CD4-positive, alpha-beta T cell (primary cell): ENCODE measurements at regions not wholly inside any gene's neighbourhood (a gene's known extent, or its start where the extent isn't known, plus 50 kb on each side); places are given as distances from the start of the nearest gene placed in this dataset.

ENCODE experiments used
- ATAC-seq: fragments of 200-7000 bp; cut with Tn5 transposase; one replicate; pipeline ENCODE4 v1.10.0; 2022; ENCODE audit warnings: mild to moderate bottlenecking; ENCODE audit not compliant: poor library complexity
- CTCF ChIA-PET: fragments of 350-600 bp; sonication (Branson Sonifier 250); formaldehyde crosslinking; loops from one replicate; lab custom pipeline; 2021; ENCODE audit warnings: antibody characterized with exemption, inconsistent platforms; lab: Charles Lee
- POLR2A ChIA-PET: fragments of 350-600 bp; sonication (Branson Sonifier 250); formaldehyde crosslinking; loops from one replicate; lab custom pipeline; 2021; ENCODE audit warnings: antibody characterized with exemption, inconsistent platforms; lab: Charles Lee
- DNase-seq, 14 experiments: peaks; one replicate each; pipeline ENCODE4 v3.0.0-alpha.2; 2013 to 2020; ENCODE audit warnings: mixed read lengths in 2 of 14
- H3K27ac ChIP-seq, 2 donors: one replicate each; pipeline versions ENCODE4 v1.5.1 to v1.7.0; 2013; ENCODE audit warnings: low read length in 2 of 2, low read depth in 1 of 2, mild to moderate bottlenecking in 1 of 2
- H3K27me3 ChIP-seq, 2 experiments: 1 replicate in 1 of 2; 2 replicates in 1 of 2; pipeline versions ENCODE4 v1.6.1 to v1.7.0; 2013; ENCODE audit warnings: low read length in 2 of 2, control low read depth in 1 of 2, mild to moderate bottlenecking in 1 of 2, moderate library complexity in 1 of 2; ENCODE audit not compliant: insufficient read depth in 2 of 2, control insufficient read depth in 1 of 2
- H3K36me3 ChIP-seq: one replicate; pipeline ENCODE4 v1.6.1; 2013; ENCODE audit warnings: low read length, control low read depth; ENCODE audit not compliant: insufficient read depth
- H3K4me1 ChIP-seq: one replicate; pipeline ENCODE4 v1.6.1; 2013; ENCODE audit warnings: low read length, control low read depth; ENCODE audit not compliant: insufficient read depth
- H3K4me3 ChIP-seq: one replicate; pipeline ENCODE4 v1.5.1; 2013; ENCODE audit warnings: mild to moderate bottlenecking, low read length, moderate library complexity
- H3K9me3 ChIP-seq, 2 experiments: 1 replicate in 1 of 2; 2 replicates in 1 of 2; pipeline versions ENCODE4 v1.6.1 to v1.7.0; 2013; ENCODE audit warnings: low read length in 2 of 2, mild to moderate bottlenecking in 2 of 2, control low read depth in 1 of 2, moderate library complexity in 1 of 2; ENCODE audit not compliant: control insufficient read depth in 1 of 2, insufficient read depth in 1 of 2
- H3K27ac Mint-ChIP-seq: one replicate; pipeline ENCODE4 v1.8.0; 2020; ENCODE audit warnings: mixed read lengths
- H3K27me3 Mint-ChIP-seq: one replicate; pipeline ENCODE4 v1.8.0; 2021; ENCODE audit warnings: mixed read lengths
- H3K36me3 Mint-ChIP-seq: one replicate; pipeline ENCODE4 v1.8.0; 2021; ENCODE audit warnings: low read depth, mixed read lengths
- H3K4me1 Mint-ChIP-seq: one replicate; pipeline ENCODE4 v1.8.0; 2021; ENCODE audit warnings: low read depth, mixed read lengths
- H3K4me3 Mint-ChIP-seq: one replicate; pipeline ENCODE4 v1.8.0; 2020; ENCODE audit warnings: mild to moderate bottlenecking, mixed read lengths
- H3K9me3 Mint-ChIP-seq: one replicate; pipeline ENCODE4 v1.8.0; 2020; ENCODE audit warnings: mixed read lengths
- CTCF ChIP-seq: fragments of 200-600 bp; IDR thresholded peaks from one replicate; pipeline ENCODE4 v1.8.0; 2022; ENCODE audit warnings: antibody characterized with exemption, mild to moderate bottlenecking
- intact Hi-C, 2 experiments: fragments of 100-400 bp; cut with DNase I in 1 of 2; cut with micrococcal nuclease in 1 of 2; formaldehyde crosslinking; loops; one replicate each; pipeline versions ENCODE4 v1.15.1 to v1.9.0; 2023 to 2025; cut with DNase I, micrococcal nuclease

- DNase-seq (no peak), ATAC-seq (no peak)
- Histone ChIP-seq H3K27ac (no peak overlapping the region), H3K36me3 (no peaks in the 10 kb centered on the region), H3K9me3 (no peaks in the 10 kb centered on the region), H3K27me3 (no peaks in the 10 kb centered on the region), H3K4me3 (no peak overlapping the region), H3K4me1 (no peaks in the 10 kb centered on the region)
- H3K27ac Mint-ChIP-seq, result no peak overlapping the region
- no peak overlapping the region for H3K4me3 Mint-ChIP-seq
- POLR2A ChIA-PET, result no interaction called here
- no peaks in the 10 kb centered on the region for H3K36me3 Mint-ChIP-seq
- intact Hi-C loops, result no loop called here
- peaks cover 4% of the 10 kb centered on the region for H3K27me3 Mint-ChIP-seq
- no peaks in the 10 kb centered on the region for H3K4me1 Mint-ChIP-seq
- H3K9me3 Mint-ChIP-seq, result no peaks in the 10 kb centered on the region
- TF ChIP-seq CTCF, result no peak
- CTCF ChIA-PET, result no interaction called here
Observed at GRCh38 chr17:72039490-72039889, 81.3 kb upstream of the SOX9 start.

DNA sequence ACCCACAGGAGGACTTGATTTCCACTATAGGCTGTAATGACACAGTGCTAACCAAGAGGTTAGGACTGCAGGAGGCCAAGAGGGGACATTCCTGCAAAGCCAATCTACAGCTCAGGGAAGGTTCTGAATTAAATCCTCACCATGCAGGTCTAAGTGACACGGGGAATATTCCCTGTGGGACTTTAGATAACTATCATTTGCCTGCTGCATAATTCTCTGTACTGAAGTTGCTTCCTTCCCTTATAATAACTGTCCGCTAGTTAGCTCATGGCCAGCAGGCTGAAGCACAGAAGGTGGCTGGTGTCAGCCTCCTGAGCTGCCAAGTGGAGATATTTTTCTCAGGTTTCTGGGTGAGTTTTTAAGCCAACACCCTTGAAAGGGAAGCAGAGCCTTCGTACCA, 74.6 kb upstream of the SOX9 start:
- Mint-ChIP-seq H3K9me3 (peaks cover 2% of the 10 kb centered on the region), H3K27ac (no peak overlapping the region), H3K36me3 (no peaks in the 10 kb centered on the region), H3K4me1 (no peaks in the 10 kb centered on the region), H3K4me3 (no peak overlapping the region), H3K27me3 (no peaks in the 10 kb centered on the region)
- no peak for ATAC-seq
- no peak overlapping the region for H3K27ac ChIP-seq
- H3K4me1 ChIP-seq, result no peaks in the 10 kb centered on the region
- no peaks in the 10 kb centered on the region for H3K36me3 ChIP-seq
- TF ChIP-seq CTCF, result no peak
- ChIA-PET CTCF (no interaction called here), POLR2A (no interaction called here)
- H3K4me3 ChIP-seq, result no peak overlapping the region
- DNase-seq, result no peak
- no peaks in the 10 kb centered on the region for H3K27me3 ChIP-seq
- intact Hi-C loops, result no loop called here
- H3K9me3 ChIP-seq, result peaks cover 0 to 16% of the 10 kb centered on the region in 2 experiments

DNA sequence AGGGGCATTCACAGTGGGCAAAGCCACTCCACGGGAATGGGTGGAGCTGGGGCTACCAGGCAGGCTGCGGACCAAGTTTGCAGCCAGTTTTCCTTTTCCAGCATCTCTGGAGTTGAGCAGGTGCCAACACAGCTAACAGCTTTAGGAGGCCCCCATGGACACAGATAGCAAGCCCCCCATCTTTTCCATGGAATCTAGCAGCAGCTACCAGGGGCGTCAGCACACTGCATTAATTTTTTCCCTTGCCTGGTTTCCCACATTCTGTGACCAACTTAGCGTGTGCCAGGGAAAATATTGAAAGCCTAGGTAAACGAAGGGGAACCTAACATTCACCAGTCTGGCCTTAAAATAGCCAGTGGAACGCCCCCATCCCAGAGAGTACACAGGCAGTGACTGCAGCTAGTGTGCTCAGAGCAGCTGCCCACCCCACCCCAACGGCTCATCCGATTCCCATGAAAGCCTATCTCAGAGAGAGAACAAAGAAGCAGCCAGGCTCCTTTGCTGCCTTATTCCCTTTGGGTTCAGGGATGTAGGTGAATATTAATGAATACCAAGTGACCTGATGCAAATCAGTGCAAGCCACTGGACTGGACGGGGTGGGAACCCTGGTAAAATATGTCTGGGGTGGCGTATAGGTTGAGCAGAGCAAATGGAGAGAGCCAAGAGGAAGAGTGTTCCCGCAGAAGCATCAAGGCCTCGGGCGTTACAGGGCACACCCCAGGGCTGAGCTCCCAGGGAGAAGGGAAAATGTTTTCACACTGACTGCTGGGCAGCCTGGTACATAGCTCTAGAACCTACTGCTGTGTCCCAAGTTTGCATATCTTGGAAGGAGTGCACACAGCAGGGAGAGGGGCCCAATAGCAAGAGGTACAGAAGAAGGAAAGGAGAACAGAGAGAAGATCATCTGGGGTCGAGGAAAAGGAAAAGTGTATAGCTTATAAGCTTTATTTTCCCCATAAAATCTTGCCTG, 73.9 kb upstream of the SOX9 start:
- H3K27ac Mint-ChIP-seq, result no peak overlapping the region
- H3K27me3 Mint-ChIP-seq, result no peaks in the 10 kb centered on the region
- ChIA-PET CTCF (no interaction called here), POLR2A (no interaction called here)
- intact Hi-C loops, result no loop called here
- Histone ChIP-seq H3K9me3 (peaks cover 0 to 16% of the 10 kb centered on the region in 2 experiments), H3K27me3 (no peaks in the 10 kb centered on the region), H3K4me3 (no peak overlapping the region), H3K4me1 (no peaks in the 10 kb centered on the region), H3K36me3 (no peaks in the 10 kb centered on the region), H3K27ac (no peak overlapping the region)
- no peak for DNase-seq
- H3K9me3 Mint-ChIP-seq, result peaks cover 2% of the 10 kb centered on the region
- ATAC-seq, result no peak
- H3K36me3 Mint-ChIP-seq, result no peaks in the 10 kb centered on the region
- H3K4me3 Mint-ChIP-seq, result no peak overlapping the region
- H3K4me1 Mint-ChIP-seq, result no peaks in the 10 kb centered on the region
- TF ChIP-seq CTCF, result no peak
